HEK293 (cell line): ENCODE measurements at regions not wholly inside any gene's neighbourhood (a gene's known extent, or its start where the extent isn't known, plus 50 kb on each side); places are given as distances from the start of the nearest gene placed in this dataset.

Source experiments
- CTCF ChIA-PET: fragments of 350-600 bp; formaldehyde crosslinking; extraction: SDS; loops from one replicate; lab custom pipeline; 2021; ENCODE audit warnings: antibody characterized with exemption; lab: Yijun Ruan, JAX
- POLR2A ChIA-PET: fragments of 300-600 bp; formaldehyde crosslinking; extraction: SDS; loops from one replicate; lab custom pipeline; 2020; ENCODE audit warnings: antibody characterized with exemption, inconsistent platforms; lab: Yijun Ruan, JAX
- H3K27ac ChIP-seq: fragments of 200-500 bp; sonication (Bioruptor generic); 2 replicates; pipeline ENCODE4 v1.5.1; 2014; ENCODE audit warnings: low read depth, low read length, control low read depth, inconsistent platforms; ENCODE audit errors: extremely low read depth
- H3K36me3 ChIP-seq, 2 experiments: fragments of 200-500 bp in 1 of 2; sonication (Bioruptor generic) in 1 of 2; 1 replicate in 1 of 2; 2 replicates in 1 of 2; pipeline ENCODE4 v1.5.1; 2014 to 2017; ENCODE audit warnings: inconsistent platforms in 2 of 2, low read length in 2 of 2; ENCODE audit not compliant: control insufficient read depth in 2 of 2, insufficient read depth in 1 of 2
- H3K4me1 ChIP-seq: fragments of 200-500 bp; sonication (Bioruptor generic); 2 replicates; pipeline ENCODE4 v1.5.1; 2014; ENCODE audit warnings: mild to moderate bottlenecking, low read length, inconsistent platforms; ENCODE audit not compliant: control insufficient read depth, insufficient read depth
- H3K4me3 ChIP-seq: 2 replicates; pipeline ENCODE4 v1.5.1; 2011; ENCODE audit warnings: low read depth, mild to moderate bottlenecking, control low read depth, low read length, moderate library complexity
- H3K9me3 ChIP-seq: fragments of 200-500 bp; sonication (Bioruptor generic); 2 replicates; pipeline ENCODE4 v1.5.1; 2014; ENCODE audit warnings: low read depth, low read length, inconsistent platforms; ENCODE audit not compliant: control insufficient read depth, insufficient read depth
- HOXA7 ChIP-seq: sonication (generic); formaldehyde crosslinking; IDR thresholded peaks from 2 replicates; pipeline ENCODE4 v1.8.1; 2022; ENCODE audit warnings: missing genetic modification reagents, borderline replicate concordance
- HOXC10 ChIP-seq: sonication (generic); formaldehyde crosslinking; IDR thresholded peaks from 2 replicates; pipeline ENCODE4 v1.8.1; 2023; ENCODE audit warnings: mild to moderate bottlenecking, missing genetic modification reagents
- PRDM1 ChIP-seq: fragments of 450-650 bp; formaldehyde crosslinking; IDR thresholded peaks from 2 replicates; pipeline ENCODE4; 2016; ENCODE audit warnings: missing biosample characterization, missing genetic modification characterization
- ZBTB44 ChIP-seq: fragments of 450-650 bp; IDR thresholded peaks from 2 replicates; pipeline ENCODE4 v1.5.1; 2018; ENCODE audit warnings: missing biosample characterization, mild to moderate bottlenecking, missing genetic modification characterization
- ZFP3 ChIP-seq: fragments of 450-650 bp; formaldehyde crosslinking; IDR thresholded peaks from 2 replicates; pipeline ENCODE4 v1.5.1; 2016; ENCODE audit warnings: low read depth, missing biosample characterization, missing genetic modification characterization
- ZNF132 ChIP-seq: fragments of 450-650 bp; formaldehyde crosslinking; IDR thresholded peaks from 2 replicates; pipeline ENCODE4 v1.5.1; 2017; ENCODE audit warnings: missing biosample characterization, missing genetic modification characterization, borderline replicate concordance
- ZNF169 ChIP-seq: fragments of 450-650 bp; formaldehyde crosslinking; IDR thresholded peaks from 2 replicates; pipeline ENCODE4 v1.5.1; 2016; ENCODE audit warnings: missing biosample characterization, missing genetic modification characterization
- ZNF223 ChIP-seq: fragments of 450-650 bp; formaldehyde crosslinking; IDR thresholded peaks from 2 replicates; pipeline ENCODE4 v1.5.1; 2016; ENCODE audit warnings: missing biosample characterization, missing genetic modification characterization
- ZNF311 ChIP-seq: fragments of 450-650 bp; formaldehyde crosslinking; IDR thresholded peaks from 2 replicates; pipeline ENCODE4 v1.5.1; 2017; ENCODE audit warnings: missing biosample characterization, missing genetic modification characterization, borderline replicate concordance
- ZNF394 ChIP-seq: fragments of 450-650 bp; formaldehyde crosslinking; IDR thresholded peaks from 2 replicates; pipeline ENCODE4 v1.5.1; 2016; ENCODE audit warnings: missing biosample characterization, missing genetic modification characterization, mild to moderate bottlenecking, moderate library complexity, borderline replicate concordance
- ZNF433 ChIP-seq: fragments of 450-650 bp; formaldehyde crosslinking; IDR thresholded peaks from 2 replicates; pipeline ENCODE4 v1.5.1; 2016; ENCODE audit warnings: missing biosample characterization, missing genetic modification characterization, low read depth
- ZNF501 ChIP-seq: fragments of 450-650 bp; formaldehyde crosslinking; IDR thresholded peaks from 2 replicates; pipeline ENCODE4 v1.5.1; 2016; ENCODE audit warnings: missing biosample characterization, missing genetic modification characterization
- ZNF510 ChIP-seq: fragments of 450-650 bp; formaldehyde crosslinking; IDR thresholded peaks from 2 replicates; pipeline ENCODE4 v1.5.1; 2018; ENCODE audit warnings: mild to moderate bottlenecking, missing genetic modification characterization, missing biosample characterization; ENCODE audit not compliant: insufficient replicate concordance
- ZNF530 ChIP-seq: fragments of 450-650 bp; formaldehyde crosslinking; IDR thresholded peaks from 2 replicates; pipeline ENCODE4 v1.5.1; 2016; ENCODE audit warnings: low read depth, missing biosample characterization, missing genetic modification characterization
- ZNF585B ChIP-seq: fragments of 450-650 bp; formaldehyde crosslinking; IDR thresholded peaks from 2 replicates; pipeline ENCODE4 v1.5.1; 2016; ENCODE audit warnings: missing biosample characterization, missing genetic modification characterization
- ZNF626 ChIP-seq: fragments of 450-650 bp; sonication (Bioruptor Pico); formaldehyde crosslinking; IDR thresholded peaks from 2 replicates; pipeline ENCODE4 v1.5.1; 2018; ENCODE audit warnings: missing biosample characterization, missing genetic modification characterization, inconsistent platforms
- ZNF692 ChIP-seq: fragments of 450-650 bp; formaldehyde crosslinking; IDR thresholded peaks from 2 replicates; pipeline ENCODE4 v1.5.1; 2016; ENCODE audit warnings: missing biosample characterization, missing genetic modification characterization
- ZSCAN18 ChIP-seq: fragments of 450-650 bp; formaldehyde crosslinking; IDR thresholded peaks from 2 replicates; pipeline ENCODE4 v1.5.1; 2016; ENCODE audit warnings: missing biosample characterization, missing genetic modification characterization
- ZSCAN5A ChIP-seq: fragments of 450-650 bp; formaldehyde crosslinking; IDR thresholded peaks from 2 replicates; pipeline ENCODE4 v1.5.1; 2016; ENCODE audit warnings: missing biosample characterization, missing genetic modification characterization
- TF ChIP-seq, protein P1 (sequence below): fragments of 450-650 bp; formaldehyde crosslinking; IDR thresholded peaks from 2 replicates; pipeline ENCODE4 v1.5.1; 2016; ENCODE audit warnings: missing biosample characterization, missing genetic modification characterization, borderline replicate concordance
- TF ChIP-seq, protein P2 (sequence below): fragments of 450-650 bp; formaldehyde crosslinking; IDR thresholded peaks from 2 replicates; pipeline ENCODE4 v1.5.1; 2016; ENCODE audit warnings: missing biosample characterization, missing genetic modification characterization
- TF ChIP-seq, protein P3 (sequence below): fragments of 450-650 bp; formaldehyde crosslinking; IDR thresholded peaks from 2 replicates; pipeline ENCODE4 v1.5.1; 2016; ENCODE audit warnings: missing biosample characterization, missing genetic modification characterization, low read depth

- TF ChIP-seq, protein P1, sequence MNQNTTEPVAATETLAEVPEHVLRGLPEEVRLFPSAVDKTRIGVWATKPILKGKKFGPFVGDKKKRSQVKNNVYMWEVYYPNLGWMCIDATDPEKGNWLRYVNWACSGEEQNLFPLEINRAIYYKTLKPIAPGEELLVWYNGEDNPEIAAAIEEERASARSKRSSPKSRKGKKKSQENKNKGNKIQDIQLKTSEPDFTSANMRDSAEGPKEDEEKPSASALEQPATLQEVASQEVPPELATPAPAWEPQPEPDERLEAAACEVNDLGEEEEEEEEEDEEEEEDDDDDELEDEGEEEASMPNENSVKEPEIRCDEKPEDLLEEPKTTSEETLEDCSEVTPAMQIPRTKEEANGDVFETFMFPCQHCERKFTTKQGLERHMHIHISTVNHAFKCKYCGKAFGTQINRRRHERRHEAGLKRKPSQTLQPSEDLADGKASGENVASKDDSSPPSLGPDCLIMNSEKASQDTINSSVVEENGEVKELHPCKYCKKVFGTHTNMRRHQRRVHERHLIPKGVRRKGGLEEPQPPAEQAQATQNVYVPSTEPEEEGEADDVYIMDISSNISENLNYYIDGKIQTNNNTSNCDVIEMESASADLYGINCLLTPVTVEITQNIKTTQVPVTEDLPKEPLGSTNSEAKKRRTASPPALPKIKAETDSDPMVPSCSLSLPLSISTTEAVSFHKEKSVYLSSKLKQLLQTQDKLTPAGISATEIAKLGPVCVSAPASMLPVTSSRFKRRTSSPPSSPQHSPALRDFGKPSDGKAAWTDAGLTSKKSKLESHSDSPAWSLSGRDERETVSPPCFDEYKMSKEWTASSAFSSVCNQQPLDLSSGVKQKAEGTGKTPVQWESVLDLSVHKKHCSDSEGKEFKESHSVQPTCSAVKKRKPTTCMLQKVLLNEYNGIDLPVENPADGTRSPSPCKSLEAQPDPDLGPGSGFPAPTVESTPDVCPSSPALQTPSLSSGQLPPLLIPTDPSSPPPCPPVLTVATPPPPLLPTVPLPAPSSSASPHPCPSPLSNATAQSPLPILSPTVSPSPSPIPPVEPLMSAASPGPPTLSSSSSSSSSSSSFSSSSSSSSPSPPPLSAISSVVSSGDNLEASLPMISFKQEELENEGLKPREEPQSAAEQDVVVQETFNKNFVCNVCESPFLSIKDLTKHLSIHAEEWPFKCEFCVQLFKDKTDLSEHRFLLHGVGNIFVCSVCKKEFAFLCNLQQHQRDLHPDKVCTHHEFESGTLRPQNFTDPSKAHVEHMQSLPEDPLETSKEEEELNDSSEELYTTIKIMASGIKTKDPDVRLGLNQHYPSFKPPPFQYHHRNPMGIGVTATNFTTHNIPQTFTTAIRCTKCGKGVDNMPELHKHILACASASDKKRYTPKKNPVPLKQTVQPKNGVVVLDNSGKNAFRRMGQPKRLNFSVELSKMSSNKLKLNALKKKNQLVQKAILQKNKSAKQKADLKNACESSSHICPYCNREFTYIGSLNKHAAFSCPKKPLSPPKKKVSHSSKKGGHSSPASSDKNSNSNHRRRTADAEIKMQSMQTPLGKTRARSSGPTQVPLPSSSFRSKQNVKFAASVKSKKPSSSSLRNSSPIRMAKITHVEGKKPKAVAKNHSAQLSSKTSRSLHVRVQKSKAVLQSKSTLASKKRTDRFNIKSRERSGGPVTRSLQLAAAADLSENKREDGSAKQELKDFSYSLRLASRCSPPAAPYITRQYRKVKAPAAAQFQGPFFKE (tag by site-specific recombination) = no peak
- TF ChIP-seq ZSCAN18 = no peak
- no peak for TF ChIP-seq ZFP3
- no peak for TF ChIP-seq ZSCAN5A
- TF ChIP-seq ZNF626 = no peak
These were observed 118.9 kb downstream of the TMEM18 start (continued) for GRCh38 chr2:558302-558642.

GRCh38 chr2:557635-558301 lies 119.4 kb downstream of the TMEM18 start:
- POLR2A ChIA-PET = no interaction called here
- no peaks in the 10 kb centered on the region for H3K9me3 ChIP-seq
- CTCF ChIA-PET = interaction anchor here (1.1 kb wide), 1 partner anchor 16 kb away, joined by 4 read pairs; no protein-coding TSS in a partner anchor
- TF ChIP-seq ZNF433 (tag by site-specific recombination) = no peak
- no peak for TF ChIP-seq HOXA7
- TF ChIP-seq ZNF585B = no peak
- TF ChIP-seq PRDM1 (tag by site-specific recombination) = no peak
- TF ChIP-seq HOXC10 (CRISPR knock-in tag) = no peak
- TF ChIP-seq ZNF223 (tag by site-specific recombination) = no peak
- TF ChIP-seq ZBTB44 (tag by site-specific recombination) = no peak
- TF ChIP-seq, protein P2, sequence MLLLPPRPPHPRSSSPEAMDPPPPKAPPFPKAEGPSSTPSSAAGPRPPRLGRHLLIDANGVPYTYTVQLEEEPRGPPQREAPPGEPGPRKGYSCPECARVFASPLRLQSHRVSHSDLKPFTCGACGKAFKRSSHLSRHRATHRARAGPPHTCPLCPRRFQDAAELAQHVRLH (tag by site-specific recombination) = no peak
- TF ChIP-seq ZNF692 (tag by site-specific recombination) = no peak
- TF ChIP-seq ZNF169 (tag by site-specific recombination) = no peak
- no peak for TF ChIP-seq ZNF394 (tag by site-specific recombination)
- no peak for TF ChIP-seq ZNF530 (tag by site-specific recombination)
- TF ChIP-seq, protein P3, sequence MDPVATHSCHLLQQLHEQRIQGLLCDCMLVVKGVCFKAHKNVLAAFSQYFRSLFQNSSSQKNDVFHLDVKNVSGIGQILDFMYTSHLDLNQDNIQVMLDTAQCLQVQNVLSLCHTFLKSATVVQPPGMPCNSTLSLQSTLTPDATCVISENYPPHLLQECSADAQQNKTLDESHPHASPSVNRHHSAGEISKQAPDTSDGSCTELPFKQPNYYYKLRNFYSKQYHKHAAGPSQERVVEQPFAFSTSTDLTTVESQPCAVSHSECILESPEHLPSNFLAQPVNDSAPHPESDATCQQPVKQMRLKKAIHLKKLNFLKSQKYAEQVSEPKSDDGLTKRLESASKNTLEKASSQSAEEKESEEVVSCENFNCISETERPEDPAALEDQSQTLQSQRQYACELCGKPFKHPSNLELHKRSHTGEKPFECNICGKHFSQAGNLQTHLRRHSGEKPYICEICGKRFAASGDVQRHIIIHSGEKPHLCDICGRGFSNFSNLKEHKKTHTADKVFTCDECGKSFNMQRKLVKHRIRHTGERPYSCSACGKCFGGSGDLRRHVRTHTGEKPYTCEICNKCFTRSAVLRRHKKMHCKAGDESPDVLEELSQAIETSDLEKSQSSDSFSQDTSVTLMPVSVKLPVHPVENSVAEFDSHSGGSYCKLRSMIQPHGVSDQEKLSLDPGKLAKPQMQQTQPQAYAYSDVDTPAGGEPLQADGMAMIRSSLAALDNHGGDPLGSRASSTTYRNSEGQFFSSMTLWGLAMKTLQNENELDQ (tag by site-specific recombination) = no peak
- no peak for TF ChIP-seq ZNF132 (tag by site-specific recombination)
- no peak for TF ChIP-seq ZNF510 (tag by site-specific recombination)
- TF ChIP-seq ZNF501 (tag by site-specific recombination) = no peak
- no peak for TF ChIP-seq ZNF311 (tag by site-specific recombination)

More at GRCh38 chr2:557635-558301, 119.4 kb downstream of the TMEM18 start:
- Histone ChIP-seq H3K4me1 (no peaks in the 10 kb centered on the region), H3K4me3 (no peak overlapping the region), H3K27ac (no peak overlapping the region), H3K36me3 (no peaks in the 10 kb centered on the region)
